GM19395 (cell line): ENCODE measurements at regions not wholly inside any gene's neighbourhood (a gene's known extent, or its start where the extent isn't known, plus 50 kb on each side); places are given as distances from the start of the nearest gene placed in this dataset.
"Not testable (repeated sequence)": the region's sequence is repeated elsewhere in the genome, so short reads cannot be mapped to it uniquely, and the experiment has no call there.

Experiments
- ATAC-seq: cut with Tn5 transposase; IDR thresholded peaks from one replicate; pipeline ENCODE4 v1.9.1; 2021; ENCODE audit warnings: mild to moderate bottlenecking, moderate library complexity; ENCODE audit not compliant: unreplicated experiment

DNA sequence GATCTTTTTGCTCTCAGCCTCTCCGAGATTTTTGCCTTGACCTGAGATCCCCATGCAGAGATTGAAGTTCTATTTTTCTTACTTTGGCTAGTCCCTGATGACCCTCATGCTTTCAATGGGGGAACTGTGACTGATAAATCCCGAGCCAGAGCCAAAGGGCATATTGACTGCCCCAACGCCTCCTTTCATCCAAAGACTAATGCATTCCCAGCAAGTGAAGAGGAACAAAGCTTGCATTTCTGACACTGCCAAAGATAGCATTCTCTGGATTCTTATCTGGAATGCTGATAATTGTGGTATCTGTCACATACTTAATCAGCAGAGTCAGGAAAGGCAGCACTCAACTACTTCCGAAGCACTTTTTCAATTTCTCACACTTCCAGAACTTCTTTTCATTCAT is 152.3 kb upstream of the EGLN3 start:
- no peak for ATAC-seq

GRCh38 chr14:34099635-34100034 is 148.8 kb upstream of the EGLN3 start:
- ATAC-seq: no peak

GRCh38 chr14:34098985-34099349 is 148.1 kb upstream of the EGLN3 start:
- no peak for ATAC-seq

- ATAC-seq: no peak
Measured at GRCh38 chr14:34098045-34098984, 147.4 kb upstream of the EGLN3 start.

GRCh38 chr14:34097644-34098043 is 146.8 kb upstream of the EGLN3 start:
- no peak for ATAC-seq

GRCh38 chr14:34094384-34094783 is 143.5 kb upstream of the EGLN3 start:
- ATAC-seq: no peak

DNA sequence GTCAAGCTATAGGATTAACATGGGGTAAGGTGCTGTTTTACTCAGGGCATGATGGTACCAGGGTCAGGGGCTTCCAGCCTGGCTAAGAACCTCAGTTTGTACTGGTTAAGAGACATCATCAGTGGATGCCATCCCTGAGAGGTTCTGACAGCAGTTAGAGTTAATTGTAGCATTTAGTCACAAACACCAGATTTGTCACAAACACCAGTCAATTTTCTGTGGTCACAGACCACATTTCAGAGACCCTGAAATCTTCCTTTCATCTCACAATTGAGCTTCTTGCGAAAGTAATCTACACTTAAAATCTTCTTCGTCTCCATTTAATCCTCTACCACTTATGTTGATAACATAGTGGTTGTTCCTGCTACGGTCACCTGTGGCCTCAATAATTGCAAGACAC is 143.0 kb upstream of the EGLN3 start:
- no peak for ATAC-seq

DNA sequence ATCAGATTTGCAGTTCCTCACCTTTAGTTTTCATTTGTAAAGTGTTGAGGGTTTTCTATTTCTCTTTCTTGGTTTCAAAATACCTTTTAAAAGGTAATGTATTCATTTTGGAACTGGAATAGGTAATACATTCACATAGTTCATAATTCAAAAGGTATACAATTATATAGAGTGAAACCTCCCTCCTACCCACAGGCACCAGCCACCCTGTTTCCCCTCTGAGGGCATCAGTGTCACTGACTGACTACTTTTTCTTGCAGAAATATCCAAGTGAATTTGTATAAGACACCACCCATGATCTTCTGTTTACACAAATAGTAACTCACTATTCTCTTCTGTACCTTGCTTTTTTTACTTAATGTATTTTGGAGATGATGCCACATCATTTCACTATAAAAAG is 139.6 kb upstream of the EGLN3 start:
- no peak for ATAC-seq

DNA sequence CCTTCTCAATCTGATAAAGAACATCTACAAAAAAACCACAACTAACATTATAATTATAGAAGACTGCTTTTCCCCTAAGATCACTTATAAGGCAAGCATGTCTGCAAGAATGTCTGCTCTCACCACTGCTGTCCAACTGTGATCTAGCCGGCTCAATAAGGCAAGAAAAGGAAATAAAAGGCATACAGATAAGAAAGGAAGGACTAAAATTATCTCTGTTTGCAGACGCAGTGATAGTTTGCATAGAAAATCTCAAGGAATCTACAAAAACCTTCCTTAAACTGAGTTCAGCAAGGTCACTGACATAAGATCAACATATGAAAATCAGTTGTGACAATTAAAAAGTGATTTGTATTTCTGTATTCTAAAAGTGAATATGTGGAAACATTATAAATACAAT is 138.0 kb upstream of the EGLN3 start:
- ATAC-seq: no peak

GRCh38 chr14:34087571-34087970 is 136.7 kb upstream of the EGLN3 start:
- no peak for ATAC-seq

- ATAC-seq: no peak
Measured at GRCh38 chr14:34086223-34086757, 135.4 kb upstream of the EGLN3 start.

- ATAC-seq: no peak
Measured at GRCh38 chr14:34085695-34086094, 134.8 kb upstream of the EGLN3 start.

DNA sequence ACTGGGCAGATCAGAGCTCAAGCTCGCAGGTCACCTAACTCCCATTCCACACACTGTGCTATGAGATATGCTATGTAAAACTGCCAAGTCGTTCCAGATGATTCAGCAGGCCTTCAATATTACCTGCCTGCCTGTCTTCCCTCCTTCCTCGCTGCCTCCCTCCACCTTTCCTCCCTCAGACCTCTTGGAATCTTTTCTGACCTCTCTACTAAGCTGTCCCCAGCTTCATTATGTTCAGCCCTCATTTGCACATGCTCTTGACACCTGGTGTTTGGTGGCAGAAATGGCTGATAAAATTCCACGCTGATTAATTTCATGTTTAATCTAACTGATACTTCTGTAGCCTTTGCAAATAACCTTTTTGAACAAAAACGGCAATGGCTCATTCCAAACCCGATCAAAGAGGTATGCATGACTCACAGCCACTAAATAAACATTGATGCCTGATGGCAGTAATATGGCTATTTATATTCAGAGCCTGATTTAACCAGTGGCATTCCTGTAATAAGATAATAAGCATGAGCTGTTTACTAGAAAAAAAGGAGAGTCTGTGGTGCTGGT is 130.8 kb upstream of the EGLN3 start:
- ATAC-seq: no peak

GRCh38 chr14:34081101-34081575 is 130.3 kb upstream of the EGLN3 start:
- ATAC-seq: no peak

DNA sequence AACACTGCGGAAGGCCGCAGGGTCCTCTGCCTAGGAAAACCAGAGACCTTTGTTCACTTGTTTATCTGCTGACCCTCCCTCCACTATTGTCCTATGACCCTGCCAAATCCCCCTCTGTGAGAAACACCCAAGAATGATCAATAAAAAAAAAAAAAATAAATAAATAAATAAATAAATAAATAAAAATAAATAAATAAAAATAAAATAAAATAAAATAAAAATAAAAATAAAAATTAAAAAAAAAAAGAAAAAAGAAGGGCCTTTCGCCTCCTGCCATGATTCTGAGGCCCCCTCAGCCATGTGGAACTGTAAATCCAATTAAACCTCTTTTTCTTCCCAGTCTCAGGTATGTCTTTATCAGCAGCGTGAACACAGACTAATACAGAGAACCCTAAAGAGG is 128.8 kb upstream of the EGLN3 start:
- ATAC-seq: not testable (repeated sequence)

DNA sequence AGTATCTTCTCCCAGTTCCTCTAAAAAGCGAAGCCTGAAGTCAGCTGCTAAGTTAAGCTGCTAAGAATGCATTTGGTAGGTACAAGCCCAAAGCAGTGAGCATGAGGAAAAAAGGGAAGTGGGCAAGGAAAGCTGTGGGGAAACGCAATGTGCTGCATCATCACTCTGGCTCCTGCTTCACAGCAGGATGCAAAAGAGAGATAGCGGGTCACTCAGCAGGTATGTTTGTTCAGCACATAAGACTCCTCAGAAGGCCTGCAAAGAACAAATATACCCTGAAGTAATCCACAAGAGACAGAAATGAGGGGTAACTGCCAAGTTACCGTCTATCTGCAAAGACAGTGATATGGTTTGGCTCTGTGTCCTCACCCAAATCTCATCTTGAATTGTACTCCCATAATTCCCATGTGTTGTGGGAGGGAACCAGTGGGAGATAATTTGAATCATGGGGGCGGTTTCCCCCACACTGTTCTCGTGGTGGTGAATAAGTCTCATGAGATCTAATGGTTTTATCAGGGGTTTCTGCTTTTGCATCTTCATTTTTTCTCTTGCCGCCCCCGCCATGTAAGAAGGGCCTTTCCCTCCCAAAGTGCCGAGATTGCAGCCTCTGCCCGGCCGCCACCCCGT is 127.4 kb upstream of the EGLN3 start:
- no peak for ATAC-seq

DNA sequence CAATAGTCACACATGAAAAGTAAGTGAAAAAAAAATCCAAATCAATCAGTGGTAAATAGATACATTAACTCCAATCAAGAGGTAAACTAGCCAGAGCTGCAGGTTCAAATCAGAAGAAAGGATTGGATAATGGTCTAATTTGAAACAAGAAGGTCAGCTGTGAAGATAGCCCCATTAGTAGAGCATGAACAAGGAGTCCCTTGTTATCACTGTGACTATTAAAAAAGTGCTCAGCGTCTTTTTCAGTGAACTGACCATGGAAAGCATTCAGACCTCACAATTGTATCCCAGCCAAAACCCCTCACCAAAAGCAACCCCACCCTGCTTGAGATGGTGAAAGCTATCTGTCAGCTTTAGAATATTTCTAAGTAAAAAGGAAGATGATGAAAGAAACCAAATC is 125.0 kb upstream of the EGLN3 start:
- ATAC-seq: no peak

DNA sequence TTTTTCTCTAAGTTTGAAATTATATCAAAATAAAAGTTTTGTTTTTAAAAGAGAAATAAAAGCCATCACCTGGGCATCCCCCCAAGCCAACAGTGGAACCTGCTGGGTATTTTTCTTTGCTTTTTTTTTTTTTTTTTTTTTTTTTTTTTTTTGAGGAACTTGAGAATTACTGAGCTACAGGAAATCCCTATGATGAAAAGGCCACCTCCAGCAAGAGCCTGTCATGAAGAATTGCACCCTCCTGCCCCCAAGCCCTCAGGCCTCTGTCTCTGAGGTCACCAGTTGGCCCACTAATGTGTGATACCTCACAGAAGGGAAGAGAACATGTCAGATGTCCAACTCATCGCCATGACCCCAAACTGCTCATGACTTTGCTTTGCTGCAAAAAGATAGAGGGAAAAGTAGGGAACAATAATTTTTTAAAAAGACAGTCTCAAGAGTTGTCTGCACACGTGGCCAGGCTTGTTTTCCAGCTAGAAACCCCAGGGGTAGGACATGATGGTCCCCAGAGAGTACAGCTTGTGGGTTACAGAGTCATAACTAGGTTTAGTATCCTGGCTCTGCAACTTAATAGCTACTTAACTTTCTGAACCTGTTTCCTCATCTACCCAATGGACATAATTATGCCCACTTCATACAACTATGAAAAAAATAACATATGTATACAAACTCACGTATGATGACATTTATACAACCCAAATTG is 124.3 kb upstream of the EGLN3 start:
- no peak for ATAC-seq

GRCh38 chr14:34072921-34073320 is 122.0 kb upstream of the EGLN3 start:
- peak; percentile 71 for ATAC-seq

GRCh38 chr14:34072401-34072800 is 121.5 kb upstream of the EGLN3 start:
- ATAC-seq: no peak

DNA sequence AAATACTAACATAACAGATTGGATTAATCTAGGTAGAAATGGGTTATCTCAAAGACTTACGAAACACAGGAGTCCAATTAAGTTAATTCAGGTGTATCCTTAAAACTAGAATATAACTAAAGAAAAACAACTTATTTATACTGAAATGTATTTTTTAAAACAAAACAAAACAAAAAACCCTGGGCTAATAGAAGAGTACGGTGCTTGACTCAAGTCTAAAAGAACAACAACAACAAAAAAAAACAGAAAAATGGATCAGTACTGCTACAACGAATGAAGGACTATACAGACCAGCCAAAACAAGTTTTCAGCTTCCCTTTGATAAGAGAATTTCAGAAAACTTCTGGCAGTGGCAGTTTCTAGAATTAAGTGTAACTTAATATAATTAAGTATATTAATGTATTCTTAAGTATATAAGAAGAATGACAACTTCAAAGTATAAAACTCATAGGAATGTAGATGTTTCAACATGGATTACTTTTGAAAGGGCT is 120.1 kb upstream of the EGLN3 start:
- no peak for ATAC-seq
